ENCODE measurements at regions not wholly inside any gene's neighbourhood (a gene's known extent, or its start where the extent isn't known, plus 50 kb on each side); places are given as distances from the start of the nearest gene placed in this dataset.
"Not testable (repeated sequence)": the region's sequence is repeated elsewhere in the genome, so short reads cannot be mapped to it uniquely, and the experiment has no call there.

- no peak for DNase-seq (ENCODE audit: low read depth)
Measured at GRCh38 chr2:239726091-239726591, 299.0 kb downstream of the NDUFA10 start.

DNA sequence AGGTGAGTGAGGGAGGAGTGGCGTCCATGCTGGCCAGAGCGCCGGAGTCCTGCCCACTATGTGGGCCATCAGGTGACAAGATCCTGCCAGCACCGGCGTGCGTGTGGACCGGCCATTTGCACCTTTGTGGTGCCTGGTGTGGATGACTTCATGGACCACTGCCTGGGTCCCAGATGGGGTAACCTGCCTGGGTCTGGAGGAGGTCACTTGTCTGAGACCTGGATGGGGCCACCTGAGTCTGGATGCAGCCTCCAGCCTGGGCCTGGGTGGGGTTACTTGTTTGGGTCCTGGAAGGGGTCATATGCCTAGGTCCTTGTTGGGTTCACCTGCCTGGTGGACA is 299.6 kb downstream of the NDUFA10 start:
- DNase-seq (ENCODE audit: low read depth): no peak

DNA sequence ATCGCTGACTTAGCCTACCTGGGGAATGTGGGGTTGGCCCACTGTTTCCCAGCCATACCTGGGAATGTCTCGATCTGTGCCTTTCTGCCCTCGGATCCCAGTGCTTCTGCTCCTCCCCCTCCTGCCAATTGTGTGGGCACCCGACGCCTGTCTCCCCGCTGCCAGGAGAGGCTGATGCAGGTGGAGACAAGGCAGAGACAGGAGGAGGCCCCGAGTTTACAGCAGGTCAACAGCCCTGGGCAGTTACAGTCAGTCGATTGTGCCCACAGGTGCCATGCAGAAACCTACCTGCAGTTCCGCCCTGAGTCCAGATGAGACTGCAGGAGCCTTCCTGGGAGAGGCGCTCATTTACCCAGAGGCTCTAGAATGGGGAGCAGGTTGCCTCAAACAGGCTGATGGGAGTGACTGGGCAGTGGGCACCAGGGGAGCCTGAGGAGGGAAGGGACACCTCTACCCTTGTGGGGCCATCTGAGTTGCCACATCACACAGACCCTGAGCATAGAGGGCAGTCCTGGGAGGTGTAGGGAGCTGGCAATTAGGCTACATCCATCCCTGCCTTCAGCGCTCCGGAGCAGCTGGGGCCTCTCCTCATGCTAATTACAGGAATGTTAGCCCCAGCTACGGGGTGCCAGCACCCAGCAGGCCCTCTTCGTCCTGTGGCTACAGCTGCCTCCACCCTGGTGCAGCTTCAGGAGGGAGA is 300.1 kb downstream of the NDUFA10 start:
- no peak for DNase-seq (ENCODE audit: low read depth)

DNA sequence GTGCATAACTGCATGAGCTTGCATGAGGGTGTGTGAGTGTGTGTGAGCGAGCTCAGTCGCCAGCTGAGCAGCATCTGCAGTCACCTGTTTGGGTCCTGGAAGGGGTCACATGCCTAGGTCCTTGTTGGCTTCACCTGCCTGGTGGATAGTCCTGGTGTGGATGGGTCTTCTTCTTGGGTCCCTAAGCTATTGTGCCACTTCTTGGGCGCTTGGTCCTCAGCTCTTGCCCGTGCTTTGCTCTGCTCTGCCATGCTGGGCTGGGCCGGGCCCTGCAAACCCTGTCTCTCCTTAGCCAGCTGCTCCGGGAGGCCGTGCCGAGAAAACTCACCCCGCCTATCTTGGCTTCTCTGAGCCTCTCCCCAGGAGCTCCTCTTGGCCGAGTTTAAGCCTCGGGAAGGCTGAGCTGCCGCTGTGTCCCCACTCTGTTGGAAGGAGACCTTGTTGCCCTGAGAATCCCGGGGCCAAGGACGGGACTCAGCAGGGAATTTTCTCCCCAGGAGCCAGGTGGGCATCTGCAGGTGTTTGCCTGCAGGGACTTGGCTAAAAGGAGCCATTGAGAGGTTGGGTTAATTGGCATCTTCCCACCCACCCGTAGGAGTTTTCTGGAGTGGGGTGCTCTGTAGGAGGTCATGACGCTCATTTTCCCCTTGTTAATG is 300.8 kb downstream of the NDUFA10 start:
- no peak for DNase-seq (ENCODE audit: low read depth)

- DNase-seq (ENCODE audit: low read depth): no peak
Measured at GRCh38 chr2:239723486-239724193, 301.5 kb downstream of the NDUFA10 start.

GRCh38 chr2:239722760-239723470 is 302.2 kb downstream of the NDUFA10 start:
- no peak for DNase-seq (ENCODE audit: low read depth)

- no peak for DNase-seq (ENCODE audit: low read depth)
Measured at GRCh38 chr2:239721991-239722759, 303.0 kb downstream of the NDUFA10 start.

GRCh38 chr2:239721531-239721930 is 303.6 kb downstream of the NDUFA10 start:
- DNase-seq (ENCODE audit: low read depth): no peak

DNA sequence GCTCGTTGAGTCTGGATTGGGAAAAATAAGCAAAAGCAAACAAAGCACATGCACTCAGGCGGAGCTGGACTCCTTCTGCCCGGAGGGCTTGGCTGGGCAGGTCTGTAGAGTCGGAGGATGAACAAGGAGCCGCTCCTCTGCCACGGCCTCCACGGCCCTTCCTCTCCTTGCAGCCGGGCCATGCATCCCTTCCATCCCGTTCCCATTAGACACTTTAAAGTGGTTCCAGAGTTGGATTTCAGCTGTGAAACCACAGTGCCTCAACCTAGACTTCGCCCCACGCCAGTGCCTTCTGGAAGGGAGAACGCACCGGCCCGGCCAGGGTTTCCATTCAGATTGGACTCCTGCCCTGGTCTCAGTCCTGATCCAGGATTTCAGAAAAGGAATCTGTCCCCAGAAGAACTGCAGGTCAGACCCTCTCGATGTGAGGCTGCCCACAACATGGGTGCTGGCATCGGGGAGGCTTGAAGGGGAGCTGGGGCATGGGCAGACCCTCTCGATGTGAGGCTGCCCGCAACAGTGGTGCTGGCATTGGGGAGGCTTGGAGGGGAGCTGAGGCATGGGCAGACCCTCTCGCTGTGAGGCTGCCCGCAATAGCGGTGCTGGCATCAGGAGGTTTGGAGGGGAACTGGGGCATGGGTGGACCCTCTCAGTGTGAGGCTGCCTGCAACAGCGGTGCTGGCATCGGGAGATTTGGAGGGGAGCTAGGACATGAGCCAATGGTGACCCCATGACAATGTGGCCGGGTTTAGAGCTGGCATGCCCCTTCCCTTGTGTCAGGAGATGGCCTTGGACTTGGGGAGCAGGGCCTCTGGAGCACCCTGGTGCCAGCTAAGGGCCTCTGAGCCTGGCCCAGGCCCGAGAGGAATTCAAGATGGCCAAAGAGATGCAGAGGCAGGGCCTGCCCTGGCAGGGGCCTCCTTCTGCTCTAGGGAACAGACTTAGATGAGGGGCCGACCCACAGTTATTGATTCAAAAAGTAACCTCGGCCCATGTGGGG is 304.5 kb downstream of the NDUFA10 start:
- no peak for DNase-seq (ENCODE audit: low read depth)

DNA sequence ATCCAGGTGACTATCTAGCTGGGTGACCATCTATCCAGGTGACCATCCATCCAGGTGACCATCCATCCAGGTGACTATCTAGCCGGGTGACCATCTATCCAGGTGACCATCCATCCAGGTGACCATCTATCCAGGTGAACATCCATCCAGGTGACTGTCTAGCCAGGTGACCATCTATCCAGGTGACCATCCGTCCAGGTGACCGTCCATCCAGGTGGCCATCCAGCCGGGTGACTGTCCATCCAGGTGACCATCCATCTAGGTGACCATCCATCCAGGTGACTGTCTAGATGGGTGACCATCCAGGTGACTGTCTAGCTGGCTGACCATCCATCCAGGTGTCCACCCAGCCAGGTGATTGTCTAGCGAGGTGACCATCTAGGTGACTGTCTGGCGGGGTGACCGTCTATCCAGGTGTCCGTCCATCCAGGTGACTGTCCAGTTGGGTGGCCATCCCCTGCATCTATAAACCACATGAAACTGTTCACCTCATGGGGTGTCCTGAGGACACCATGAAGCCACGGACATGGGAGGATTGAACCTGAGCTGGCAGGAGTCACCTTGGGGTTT is 305.3 kb downstream of the NDUFA10 start:
- DNase-seq (ENCODE audit: low read depth): no peak

DNA sequence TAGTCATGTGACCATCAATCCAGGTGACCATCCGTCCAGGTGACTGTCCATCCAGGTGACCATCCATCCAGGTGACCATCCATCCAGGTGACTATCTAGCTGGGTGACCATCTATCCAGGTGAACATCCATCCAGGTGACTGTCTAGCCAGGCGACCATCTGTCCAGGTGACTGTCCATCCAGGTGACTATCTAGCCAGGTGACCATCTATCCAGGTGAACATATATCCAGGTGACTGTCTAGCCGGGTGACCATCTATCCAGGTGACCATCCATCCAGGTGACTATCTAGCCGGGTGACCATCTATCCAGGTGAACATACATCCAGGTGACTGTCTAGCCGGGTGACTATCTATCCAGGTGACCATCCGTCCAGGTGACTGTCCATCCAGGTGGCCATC is 306.2 kb downstream of the NDUFA10 start:
- not testable (repeated sequence) for DNase-seq (ENCODE audit: low read depth)

DNA sequence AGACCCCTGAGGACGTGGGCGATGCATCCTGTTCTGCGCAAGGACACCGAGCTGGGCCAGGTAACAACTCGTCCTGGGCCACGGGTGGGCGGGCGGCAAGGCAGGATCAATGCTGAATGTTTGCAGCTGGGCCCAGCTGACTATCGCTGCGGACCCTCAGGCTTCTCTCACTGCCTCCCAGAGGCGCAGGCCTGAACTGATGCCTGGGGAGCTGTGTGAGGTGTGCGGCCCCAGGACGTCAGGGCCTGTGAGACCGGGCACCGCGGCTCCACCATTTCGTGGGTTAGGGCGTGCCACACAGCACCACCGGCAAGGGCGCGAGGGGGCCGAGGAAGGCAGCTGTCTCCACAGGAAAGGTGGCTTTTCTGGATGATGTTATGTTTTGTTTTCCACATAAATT is 307.4 kb downstream of the NDUFA10 start:
- DNase-seq (ENCODE audit: low read depth): no peak

- no peak for DNase-seq (ENCODE audit: low read depth)
Measured at GRCh38 chr2:239717319-239717675, 307.8 kb downstream of the NDUFA10 start.

DNA sequence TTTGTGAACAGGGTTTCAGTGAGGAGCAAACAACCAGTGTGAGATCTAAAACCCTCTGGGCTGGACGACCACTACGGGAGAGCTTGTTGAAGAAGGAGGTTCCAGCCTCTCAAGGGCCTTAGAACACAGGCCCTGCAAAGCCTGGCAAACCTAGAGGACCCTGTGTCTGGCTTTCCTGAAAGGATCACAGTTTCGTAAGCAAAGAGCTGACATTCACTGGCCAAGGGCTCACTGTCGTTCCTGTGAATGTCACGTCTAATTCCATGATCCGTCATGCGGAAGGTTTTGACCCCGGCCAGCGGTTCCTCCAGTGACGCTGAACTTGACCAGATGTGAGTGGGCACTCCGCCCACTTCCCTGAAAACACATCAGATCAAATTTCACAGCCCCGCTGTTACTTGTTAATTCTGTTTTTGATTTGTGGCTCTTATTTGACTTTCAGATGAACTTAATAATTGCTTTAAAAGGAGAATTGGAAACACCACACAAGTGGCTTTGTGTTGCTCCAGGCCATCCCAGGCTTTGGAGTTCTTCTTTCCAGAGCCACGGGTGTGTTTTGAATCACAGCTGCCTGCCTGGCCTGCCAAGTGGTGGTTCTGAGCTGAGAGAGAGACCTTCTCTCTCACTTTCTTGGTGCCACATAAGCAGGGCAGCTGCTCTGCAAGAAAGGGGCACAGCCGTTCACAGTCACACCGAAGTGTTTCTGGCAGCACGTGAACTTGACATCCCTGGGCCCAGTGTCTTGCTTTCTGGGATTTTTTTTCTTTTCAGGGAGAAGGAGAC is 308.4 kb downstream of the NDUFA10 start:
- DNase-seq (ENCODE audit: low read depth): no peak

DNA sequence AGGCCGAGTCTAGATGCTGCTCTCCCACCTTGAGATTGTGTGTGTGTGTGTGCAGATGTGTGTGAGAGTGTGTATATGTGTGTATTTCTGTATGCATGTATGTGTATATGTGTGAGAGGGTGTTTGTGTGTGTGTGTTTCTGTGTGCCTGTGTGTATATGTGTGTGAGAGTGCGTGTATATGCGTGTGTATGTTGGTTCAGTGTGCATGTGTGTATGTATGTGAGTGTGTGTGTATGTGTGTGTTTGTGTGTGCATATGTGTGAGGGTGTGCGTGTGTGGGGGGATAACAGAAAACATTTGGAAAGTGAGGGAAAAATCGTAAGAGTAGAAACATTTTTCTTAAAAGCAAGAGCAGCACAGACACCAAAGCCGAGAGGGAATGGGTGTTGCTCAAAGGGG is 309.1 kb downstream of the NDUFA10 start:
- DNase-seq (ENCODE audit: low read depth): no peak

DNA sequence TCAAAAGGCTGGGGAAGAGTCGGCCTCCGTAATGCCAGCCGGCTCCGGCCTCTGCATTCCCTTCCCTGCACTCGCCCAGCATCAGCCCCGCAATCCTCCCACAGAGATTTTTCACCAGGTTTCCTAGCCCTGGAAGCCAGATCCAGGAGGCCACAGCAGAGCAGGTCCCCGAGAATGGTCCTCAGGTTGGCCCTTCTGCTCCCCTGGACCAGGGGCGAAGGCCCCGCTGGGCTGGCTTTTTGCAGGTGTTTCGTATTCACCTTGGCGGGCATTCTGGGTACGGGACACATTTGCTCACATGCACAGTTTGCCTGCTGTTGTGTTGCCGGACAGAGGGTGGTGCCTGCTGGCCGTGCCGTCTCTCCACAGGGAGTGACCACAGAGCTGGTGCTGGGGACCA is 309.5 kb downstream of the NDUFA10 start:
- no peak for DNase-seq (ENCODE audit: low read depth)

- DNase-seq (ENCODE audit: low read depth): no peak
Measured at GRCh38 chr2:239715202-239715601, 309.9 kb downstream of the NDUFA10 start.

DNA sequence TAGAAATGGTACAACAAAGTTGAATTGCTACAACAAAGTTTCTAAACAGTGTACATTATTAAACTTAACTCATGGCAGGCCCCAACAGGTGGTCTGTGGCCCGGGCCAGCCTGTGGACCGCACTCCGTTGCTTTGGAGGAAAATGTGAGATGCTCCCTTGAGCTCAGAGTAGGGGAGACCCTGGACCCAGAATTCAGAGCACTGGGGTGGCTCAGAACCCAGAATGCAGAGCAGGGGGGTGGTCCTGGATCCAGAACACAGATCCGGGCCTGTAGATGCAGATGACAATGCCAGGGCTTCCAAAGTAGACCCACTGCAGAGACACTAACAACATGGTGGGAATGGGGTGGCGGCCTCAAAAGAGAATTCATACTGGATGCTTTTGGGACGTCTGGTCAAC is 311.0 kb downstream of the NDUFA10 start:
- no peak for DNase-seq (ENCODE audit: low read depth)

DNA sequence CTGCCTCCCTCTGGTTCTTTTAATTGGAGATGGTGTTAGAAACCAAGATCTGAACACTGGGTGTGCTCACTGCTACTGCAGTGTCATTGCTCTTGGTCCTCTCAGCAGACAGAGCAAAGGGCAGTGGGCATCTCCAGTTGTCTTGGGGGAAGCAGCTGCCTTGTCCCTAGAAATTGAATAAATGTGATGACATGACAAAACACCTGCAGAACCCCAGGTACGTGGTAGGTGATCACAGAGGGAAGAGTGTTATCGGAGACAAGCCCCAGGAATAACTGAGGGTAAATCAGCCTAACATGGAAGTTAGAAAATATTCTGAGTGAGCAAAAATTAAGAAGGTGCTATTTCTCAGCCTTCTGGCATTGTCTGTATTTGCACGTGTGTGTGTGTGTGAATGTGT is 311.9 kb upstream of the HDAC4 start:
- no peak for DNase-seq (ENCODE audit: low read depth)
